Neuronal stem cell (in vitro differentiated cells): ENCODE measurements at regions not wholly inside any gene's neighbourhood (a gene's known extent, or its start where the extent isn't known, plus 50 kb on each side); places are given as distances from the start of the nearest gene placed in this dataset.

ENCODE experiments used
- DNase-seq: peaks from one replicate; pipeline ENCODE4 v3.0.0-alpha.2; 2013; ENCODE audit warnings: low spot score
- H2AFZ ChIP-seq: one replicate; pipeline ENCODE4 v1.6.1; 2013; ENCODE audit warnings: mild to moderate bottlenecking, low read length, inconsistent platforms
- H2AK5ac ChIP-seq: 2 replicates; pipeline ENCODE4 v1.6.1; 2013; ENCODE audit warnings: low read depth, mild to moderate bottlenecking, inconsistent platforms, low read length, moderate library complexity, mixed read lengths
- H2BK120ac ChIP-seq: 2 replicates; pipeline ENCODE4 v1.6.1; 2013; ENCODE audit warnings: low read depth, mild to moderate bottlenecking, inconsistent platforms, low read length, moderate library complexity, mixed read lengths
- H2BK12ac ChIP-seq: one replicate; pipeline ENCODE4 v1.6.1; 2013; ENCODE audit warnings: low read length, inconsistent platforms
- H2BK15ac ChIP-seq: 2 replicates; pipeline ENCODE4 v1.6.1; 2013; ENCODE audit warnings: mild to moderate bottlenecking, low read length, inconsistent platforms, mixed read lengths
- H2BK5ac ChIP-seq: one replicate; pipeline ENCODE4 v1.6.1; 2013; ENCODE audit warnings: inconsistent platforms, mild to moderate bottlenecking, low read length, moderate library complexity
- H3K14ac ChIP-seq: one replicate; pipeline ENCODE4 v1.6.1; 2013; ENCODE audit warnings: low read length, inconsistent platforms
- H3K18ac ChIP-seq: 2 replicates; pipeline ENCODE4 v1.6.1; 2013; ENCODE audit warnings: low read length, inconsistent platforms
- H3K23ac ChIP-seq: 2 replicates; pipeline ENCODE4 v1.6.1; 2013; ENCODE audit warnings: low read depth, mild to moderate bottlenecking, mixed read lengths, low read length, inconsistent platforms; ENCODE audit not compliant: poor library complexity
- H3K27ac ChIP-seq: replicated peaks from 3 replicates; pipeline ENCODE4 v1.5.1; 2013; ENCODE audit warnings: low read length, inconsistent platforms
- H3K27me3 ChIP-seq, 3 experiments: 2 replicates each; pipeline ENCODE4 v1.6.1; 2013; ENCODE audit warnings: low read length in 3 of 3, mild to moderate bottlenecking in 2 of 3, inconsistent platforms in 1 of 3, low read depth in 1 of 3, mixed read lengths in 1 of 3, moderate library complexity in 1 of 3; ENCODE audit not compliant: control insufficient read depth in 3 of 3, insufficient read depth in 3 of 3
- H3K36me3 ChIP-seq, 2 donors: replicated peaks in 1 of 2; 2 replicates each; pipeline ENCODE4 v1.6.1; 2013; ENCODE audit warnings: low read length in 2 of 2; ENCODE audit not compliant: control insufficient read depth in 2 of 2, insufficient read depth in 2 of 2
- H3K4ac ChIP-seq: 2 replicates; pipeline ENCODE4 v1.6.1; 2013; ENCODE audit warnings: inconsistent platforms, mild to moderate bottlenecking, low read length, moderate library complexity
- H3K4me1 ChIP-seq, 2 donors: 1 replicate in 1 of 2; 2 replicates in 1 of 2; pipeline ENCODE4 v1.6.1; 2013; ENCODE audit warnings: low read length in 2 of 2, low read depth in 1 of 2; ENCODE audit not compliant: control insufficient read depth in 2 of 2, insufficient read depth in 1 of 2
- H3K4me2 ChIP-seq: one replicate; pipeline ENCODE4 v1.6.1; 2013; ENCODE audit warnings: mild to moderate bottlenecking, low read length, inconsistent platforms; ENCODE audit not compliant: insufficient read depth, poor library complexity, severe bottlenecking
- H3K4me3 ChIP-seq, 2 donors: 2 replicates each; pipeline ENCODE4 v1.5.1; 2013; ENCODE audit warnings: low read length in 2 of 2, mild to moderate bottlenecking in 2 of 2, inconsistent platforms in 1 of 2, moderate library complexity in 1 of 2
- H3K79me1 ChIP-seq: one replicate; pipeline ENCODE4 v1.6.1; 2013; ENCODE audit warnings: low read depth, mild to moderate bottlenecking, inconsistent platforms, low read length, moderate library complexity
- H3K9ac ChIP-seq: one replicate; pipeline ENCODE4 v1.6.1; 2013; ENCODE audit warnings: mild to moderate bottlenecking, low read depth, low read length, inconsistent platforms; ENCODE audit not compliant: poor library complexity
- H3K9me3 ChIP-seq, 2 donors: replicated peaks in 1 of 2; 2 replicates each; pipeline versions ENCODE3 to v1.6.1; 2013; ENCODE audit warnings: low read length in 2 of 2, mild to moderate bottlenecking in 2 of 2, inconsistent platforms in 1 of 2, low read depth in 1 of 2, mixed read lengths in 1 of 2, moderate library complexity in 1 of 2; ENCODE audit not compliant: control insufficient read depth in 2 of 2, insufficient read depth in 1 of 2
- H4K8ac ChIP-seq: one replicate; pipeline ENCODE4 v1.6.1; 2013; ENCODE audit warnings: low read depth, mild to moderate bottlenecking, inconsistent platforms, low read length, moderate library complexity
- H4K91ac ChIP-seq: one replicate; pipeline ENCODE4 v1.6.1; 2013; ENCODE audit warnings: low read length, low read depth, mild to moderate bottlenecking, inconsistent platforms; ENCODE audit not compliant: poor library complexity
- WGBS, 2 donors: extraction: QIAGEN DNeasy Blood & Tissue Kit; methylation state at CpG; one replicate each; pipeline ENCODE4 v1.1.7; 2013; ENCODE audit warnings: missing lambda C conversion rate in 2 of 2, mixed read lengths in 1 of 2; ENCODE audit not compliant: insufficient read length in 2 of 2, insufficient replicate concordance in 1 of 2; ENCODE audit errors: extremely low coverage in 2 of 2; 5-methylcytosine and 5-hydroxymethylcytosine counted together

GRCh38 chr14:65901595-65901994 is 489.1 kb downstream of the FUT8 start:
- H2BK15ac ChIP-seq, result no peak overlapping the region
- no peaks in the 10 kb centered on the region for H3K79me1 ChIP-seq
- no peak overlapping the region for H2AFZ ChIP-seq
- H3K4ac ChIP-seq, result no peak overlapping the region
- H3K14ac ChIP-seq, result no peak overlapping the region
- peaks cover 0 to 1% (median 0%) of the 10 kb centered on the region in 3 experiments for H3K27me3 ChIP-seq
- DNase-seq, result no peak
- no peak overlapping the region for H2BK120ac ChIP-seq
- H3K23ac ChIP-seq, result no peak overlapping the region
- no peak overlapping the region for H4K8ac ChIP-seq
- H3K4me1 ChIP-seq, result no peaks in the 10 kb centered on the region
- no peak overlapping the region for H3K27ac ChIP-seq
- no CpG with 5 or more reads among the region's 1 CpG for WGBS, 2 donors
- H3K9ac ChIP-seq, result no peak overlapping the region
- H2BK5ac ChIP-seq, result no peak overlapping the region
- no peak overlapping the region for H2AK5ac ChIP-seq
- no peak overlapping the region for H3K4me2 ChIP-seq
- H4K91ac ChIP-seq, result no peak overlapping the region
- no peak overlapping the region for H3K18ac ChIP-seq
- no peak overlapping the region for H3K4me3 ChIP-seq
- H2BK12ac ChIP-seq, result no peak overlapping the region
- H3K9me3 ChIP-seq, result peaks cover 0 to 5% of the 10 kb centered on the region in 2 donors
- no peaks in the 10 kb centered on the region for H3K36me3 ChIP-seq

- Histone ChIP-seq H3K4ac (no peak overlapping the region), H2BK12ac (no peak overlapping the region), H3K27ac (no peak overlapping the region), H3K79me1 (no peaks in the 10 kb centered on the region), H2BK5ac (no peak overlapping the region), H2BK15ac (no peak overlapping the region), H3K4me1 (no peaks in the 10 kb centered on the region), H2BK120ac (no peak overlapping the region), H4K8ac (no peak overlapping the region), H3K14ac (no peak overlapping the region), H2AFZ (no peak overlapping the region), H3K9me3 (peaks cover 0 to 5% of the 10 kb centered on the region in 2 donors), H3K23ac (no peak overlapping the region), H3K9ac (no peak overlapping the region), H3K4me2 (no peak overlapping the region), H4K91ac (no peak overlapping the region), H3K18ac (no peak overlapping the region), H3K4me3 (no peak overlapping the region), H2AK5ac (no peak overlapping the region), H3K36me3 (no peaks in the 10 kb centered on the region), H3K27me3 (peaks cover 0 to 1% (median 0%) of the 10 kb centered on the region in 3 experiments)
- no CpG with 5 or more reads among the region's 4 CpGs for WGBS, 2 donors
- DNase-seq, result no peak
Measured at GRCh38 chr14:65904988-65905387, 492.5 kb downstream of the FUT8 start.

- H3K4me2 ChIP-seq, result no peak overlapping the region
Measured at GRCh38 chr14:65906344-65906743, 493.8 kb downstream of the FUT8 start.

GRCh38 chr14:65906948-65907347 is 494.4 kb downstream of the FUT8 start:
- H3K79me1 ChIP-seq, result no peaks in the 10 kb centered on the region
- no peak overlapping the region for H2BK120ac ChIP-seq
- no peak overlapping the region for H4K91ac ChIP-seq
- DNase-seq, result no peak
- no peaks in the 10 kb centered on the region for H3K4me1 ChIP-seq
- no peak overlapping the region for H3K23ac ChIP-seq
- no peak overlapping the region for H2BK12ac ChIP-seq
- no peak overlapping the region for H3K9ac ChIP-seq
- H2AFZ ChIP-seq, result no peak overlapping the region
- no peak overlapping the region for H3K4me2 ChIP-seq
- H2BK15ac ChIP-seq, result no peak overlapping the region
- no peak overlapping the region for H4K8ac ChIP-seq
- no peak overlapping the region for H2AK5ac ChIP-seq
- H3K9me3 ChIP-seq, result no peaks in the 10 kb centered on the region
- no CpG with 5 or more reads among the region's 2 CpGs for WGBS, 2 donors
- H3K27me3 ChIP-seq, result no peaks in the 10 kb centered on the region
- no peak overlapping the region for H3K27ac ChIP-seq
- no peaks in the 10 kb centered on the region for H3K36me3 ChIP-seq
- H3K18ac ChIP-seq, result no peak overlapping the region
- H3K4me3 ChIP-seq, result no peak overlapping the region
- H3K4ac ChIP-seq, result no peak overlapping the region
- no peak overlapping the region for H2BK5ac ChIP-seq
- H3K14ac ChIP-seq, result no peak overlapping the region

More at GRCh38 chr14:65906344-65906743, 493.8 kb downstream of the FUT8 start:
- Histone ChIP-seq H3K27ac (no peak overlapping the region), H3K18ac (no peak overlapping the region), H3K9me3 (peaks cover 0 to 1% of the 10 kb centered on the region in 2 donors), H3K9ac (no peak overlapping the region), H3K79me1 (no peaks in the 10 kb centered on the region), H2BK12ac (no peak overlapping the region), H2BK120ac (no peak overlapping the region), H2AK5ac (no peak overlapping the region), H3K4me3 (no peak overlapping the region), H2BK5ac (no peak overlapping the region), H2BK15ac (no peak overlapping the region), H3K4me1 (no peaks in the 10 kb centered on the region), H2AFZ (no peak overlapping the region), H4K8ac (no peak overlapping the region), H3K36me3 (no peaks in the 10 kb centered on the region), H3K4ac (no peak overlapping the region), H3K27me3 (no peaks in the 10 kb centered on the region), H4K91ac (no peak overlapping the region), H3K14ac (no peak overlapping the region), H3K23ac (no peak overlapping the region)
- WGBS, 2 donors, result no CpG with 5 or more reads among the region's 4 CpGs
- DNase-seq, result no peak
